ENCODE measurements at regions not wholly inside any gene's neighbourhood (a gene's known extent, or its start where the extent isn't known, plus 50 kb on each side); places are given as distances from the start of the nearest gene placed in this dataset.

DNA sequence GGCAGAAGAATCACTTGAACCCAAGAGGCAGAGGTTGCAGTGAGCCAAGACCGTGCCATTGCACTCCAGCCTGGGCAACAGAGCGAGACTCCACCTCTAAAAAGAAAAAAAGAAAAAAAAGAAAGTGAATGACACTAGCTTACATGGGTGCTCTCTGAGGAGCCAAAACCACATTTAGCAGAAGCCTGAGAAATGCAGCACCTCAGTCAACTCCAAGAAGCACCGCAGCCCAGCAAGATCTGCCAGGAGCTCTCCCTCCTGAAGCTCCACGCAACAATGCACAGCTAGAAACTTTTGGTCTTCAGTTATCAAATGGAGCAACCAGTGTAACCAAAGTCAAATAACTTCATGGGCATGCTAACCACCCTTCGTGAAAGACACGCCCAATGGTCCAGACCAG lies 229.1 kb downstream of the SETD4 start:
- TF ChIP-seq POLR2AphosphoS5 (IDR thresholded peaks at IDR 0.05) = no peak
- TF ChIP-seq, protein P1, sequence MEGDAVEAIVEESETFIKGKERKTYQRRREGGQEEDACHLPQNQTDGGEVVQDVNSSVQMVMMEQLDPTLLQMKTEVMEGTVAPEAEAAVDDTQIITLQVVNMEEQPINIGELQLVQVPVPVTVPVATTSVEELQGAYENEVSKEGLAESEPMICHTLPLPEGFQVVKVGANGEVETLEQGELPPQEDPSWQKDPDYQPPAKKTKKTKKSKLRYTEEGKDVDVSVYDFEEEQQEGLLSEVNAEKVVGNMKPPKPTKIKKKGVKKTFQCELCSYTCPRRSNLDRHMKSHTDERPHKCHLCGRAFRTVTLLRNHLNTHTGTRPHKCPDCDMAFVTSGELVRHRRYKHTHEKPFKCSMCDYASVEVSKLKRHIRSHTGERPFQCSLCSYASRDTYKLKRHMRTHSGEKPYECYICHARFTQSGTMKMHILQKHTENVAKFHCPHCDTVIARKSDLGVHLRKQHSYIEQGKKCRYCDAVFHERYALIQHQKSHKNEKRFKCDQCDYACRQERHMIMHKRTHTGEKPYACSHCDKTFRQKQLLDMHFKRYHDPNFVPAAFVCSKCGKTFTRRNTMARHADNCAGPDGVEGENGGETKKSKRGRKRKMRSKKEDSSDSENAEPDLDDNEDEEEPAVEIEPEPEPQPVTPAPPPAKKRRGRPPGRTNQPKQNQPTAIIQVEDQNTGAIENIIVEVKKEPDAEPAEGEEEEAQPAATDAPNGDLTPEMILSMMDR (IDR thresholded peaks at IDR 0.05 in 8 of 11, conservative IDR thresholded peaks at IDR 0.05 in 3 of 11) = no peak
- TF ChIP-seq POLR2A (IDR thresholded peaks at IDR 0.05) = no peak
- H3K27me3 ChIP-seq (replicated peaks in 1 of 7) = peaks cover 0 to 29% (median 4%) of the 10 kb centered on the region in 7 donors
- H3K27ac ChIP-seq = no peak overlapping the region
- WGBS, 5 donors = 80 to 92% (median 84%) methylated on average over 6 of the region's 6 CpGs
- peaks cover 0 to 11% (median 0%) of the 10 kb centered on the region in 6 donors for H3K4me1 ChIP-seq
- no peaks in the 10 kb centered on the region for H3K9me3 ChIP-seq
- intact Hi-C loops (cut with DNase I; ENCODE audit: low total_unique reads) = no loop called here
- no peak overlapping the region for H3K4me3 ChIP-seq
- no peaks in the 10 kb centered on the region for H3K36me3 ChIP-seq
- no peak for DNase-seq

DNA sequence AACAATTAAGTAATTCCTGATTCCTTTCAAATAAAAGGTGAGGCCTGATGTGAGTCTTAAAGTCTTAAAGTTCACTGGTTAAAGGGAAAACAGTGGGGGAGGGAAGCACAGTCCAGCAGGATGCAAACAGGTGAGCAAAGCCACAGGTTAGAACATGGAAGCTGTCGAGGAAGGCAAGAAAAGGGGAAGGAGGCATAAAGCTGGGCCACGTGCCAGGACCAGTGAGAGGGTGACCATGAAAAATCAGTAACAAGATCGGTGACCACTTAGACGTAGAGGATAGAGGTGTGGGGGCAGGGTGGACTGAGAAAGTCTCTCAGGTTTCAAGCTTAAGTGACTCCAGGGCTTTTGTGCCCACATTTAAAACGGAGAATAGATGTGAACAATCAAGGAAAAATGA lies 231.3 kb downstream of the SETD4 start:
- H3K4me3 ChIP-seq = no peak overlapping the region
- H3K36me3 ChIP-seq = no peaks in the 10 kb centered on the region
- 12 to 25% (median 20%) methylated on average over 5 of the region's 5 CpGs for WGBS, 5 donors
- peaks cover 0 to 29% (median 4%) of the 10 kb centered on the region in 7 donors for H3K27me3 ChIP-seq (replicated peaks in 1 of 7)
- H3K9me3 ChIP-seq = no peaks in the 10 kb centered on the region
- peaks cover 0 to 11% (median 0%) of the 10 kb centered on the region in 6 donors for H3K4me1 ChIP-seq
- no peak for DNase-seq
- H3K27ac ChIP-seq = no peak overlapping the region
- intact Hi-C loops (cut with DNase I; ENCODE audit: low total_unique reads) = no loop called here
- TF ChIP-seq POLR2AphosphoS5 (IDR thresholded peaks at IDR 0.05) = no peak
- TF ChIP-seq, protein P1 (IDR thresholded peaks at IDR 0.05 in 8 of 11, conservative IDR thresholded peaks at IDR 0.05 in 3 of 11) = no peak
- no peak for TF ChIP-seq POLR2A (IDR thresholded peaks at IDR 0.05)

DNA sequence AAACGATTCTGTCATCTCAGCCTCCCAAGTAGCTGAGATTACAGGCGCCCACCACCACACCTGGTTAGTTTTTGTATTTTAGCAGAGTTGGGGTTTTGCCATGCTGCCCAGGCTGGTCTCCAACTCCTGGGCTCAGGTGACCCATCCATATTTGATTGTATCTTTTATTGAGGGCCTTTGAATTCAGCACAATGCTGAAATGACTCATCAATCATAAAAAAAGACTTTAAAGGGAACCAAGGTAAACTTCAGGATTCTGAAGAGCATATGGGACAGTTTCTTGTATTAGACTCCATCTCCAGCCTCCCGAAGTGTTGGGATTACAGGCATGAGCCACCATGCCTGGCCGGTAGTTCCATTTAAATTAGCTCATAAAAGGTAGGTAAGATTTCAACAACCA lies 232.2 kb downstream of the SETD4 start:
- WGBS, 5 donors = 82 to 96% (median 91%) methylated on average over 4 of the region's 4 CpGs
- no peak for DNase-seq
- Histone ChIP-seq H3K36me3 (no peaks in the 10 kb centered on the region), H3K4me1 (peaks cover 0 to 4% (median 0%) of the 10 kb centered on the region in 6 donors), H3K9me3 (no peaks in the 10 kb centered on the region), H3K4me3 (no peak overlapping the region), H3K27ac (no peak overlapping the region), H3K27me3 (replicated peaks in 1 of 7) (peaks cover 0 to 33% (median 4%) of the 10 kb centered on the region in 7 donors)
- no peak for TF ChIP-seq POLR2A (IDR thresholded peaks at IDR 0.05)
- no peak for TF ChIP-seq POLR2AphosphoS5 (IDR thresholded peaks at IDR 0.05)
- TF ChIP-seq, protein P1 (IDR thresholded peaks at IDR 0.05 in 8 of 11, conservative IDR thresholded peaks at IDR 0.05 in 3 of 11) = no peak
- intact Hi-C loops (cut with DNase I; ENCODE audit: low total_unique reads) = no loop called here

DNA sequence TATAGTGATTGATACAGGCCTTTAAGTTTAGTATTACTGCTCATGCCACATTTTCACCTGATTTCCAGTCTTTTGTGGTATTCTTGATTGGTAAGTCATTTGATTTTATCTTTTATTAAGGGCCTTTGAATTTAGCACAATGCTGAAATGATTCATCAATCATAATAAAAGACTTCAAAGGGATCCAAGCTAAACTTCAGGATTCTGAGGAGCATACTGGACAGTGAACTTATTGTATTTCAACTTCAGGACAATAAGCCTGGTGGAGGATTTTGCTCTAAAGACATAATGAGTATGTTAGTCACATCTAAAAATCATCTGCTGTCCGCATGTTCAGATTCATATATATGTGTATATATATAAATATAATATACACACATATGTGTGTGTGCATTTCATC lies 233.3 kb downstream of the SETD4 start:
- H3K27me3 ChIP-seq (replicated peaks in 1 of 7) = peaks cover 0 to 33% (median 4%) of the 10 kb centered on the region in 7 donors
- TF ChIP-seq POLR2A (IDR thresholded peaks at IDR 0.05) (no peak), POLR2AphosphoS5 (IDR thresholded peaks at IDR 0.05) (no peak)
- TF ChIP-seq, protein P1 (IDR thresholded peaks at IDR 0.05 in 8 of 11, conservative IDR thresholded peaks at IDR 0.05 in 3 of 11) = no peak
- H3K9me3 ChIP-seq = peaks cover 0 to 6% (median 0%) of the 10 kb centered on the region in 8 donors
- DNase-seq = no peak
- no peak overlapping the region for H3K4me3 ChIP-seq
- H3K27ac ChIP-seq = no peak overlapping the region
- no peaks in the 10 kb centered on the region for H3K36me3 ChIP-seq
- intact Hi-C loops (cut with DNase I; ENCODE audit: low total_unique reads) = no loop called here
- 93 to 100% (median 97%) methylated on average over 1 of the region's 1 CpG for WGBS, 5 donors
- no peaks in the 10 kb centered on the region for H3K4me1 ChIP-seq

Data from spleen (tissue), 11 donors.